ENCODE measurements at regions not wholly inside any gene's neighbourhood (a gene's known extent, or its start where the extent isn't known, plus 50 kb on each side); places are given as distances from the start of the nearest gene placed in this dataset.

DNA sequence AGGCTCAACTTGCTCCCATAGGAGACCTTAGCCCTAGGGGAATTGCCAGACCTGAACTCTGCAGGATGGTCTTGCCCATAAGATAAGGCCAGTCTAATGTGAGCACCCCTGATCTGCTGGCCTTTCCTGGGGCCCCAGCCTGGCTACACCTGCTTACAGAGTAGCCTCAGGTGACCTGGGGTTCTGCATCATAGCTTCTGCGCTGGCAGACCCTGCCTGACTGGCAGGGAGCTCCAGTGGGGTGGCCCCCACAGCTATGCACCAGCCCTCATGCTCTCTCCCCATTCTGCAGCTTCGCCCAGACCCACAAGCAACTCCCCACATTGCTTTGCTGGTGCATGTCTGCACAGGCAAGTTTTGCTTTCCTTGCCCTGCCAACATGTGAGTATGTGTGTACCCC lies 371.3 kb upstream of the CLEC14A start:
- Histone ChIP-seq H3K9me3 (ENCODE audit: control insufficient read depth, insufficient read depth, low read depth, low read length) (no peaks in the 10 kb centered on the region), H3K36me3 (ENCODE audit: control insufficient read depth, insufficient read depth, low read length) (no peaks in the 10 kb centered on the region), H3K4me1 (ENCODE audit: control insufficient read depth, insufficient read depth, low read length) (no peaks in the 10 kb centered on the region), H3K27me3 (ENCODE audit: control insufficient read depth, insufficient read depth, low read length) (no peaks in the 10 kb centered on the region), H3K27ac (ENCODE audit: low read length) (no peak overlapping the region), H3K4me3 (ENCODE audit: low read depth in 2 of 2, low read length in 2 of 2) (no peak overlapping the region)
- POLR2A ChIA-PET, result no interaction called here
- TF ChIP-seq SIN3A (IDR thresholded peaks at IDR 0.05; ENCODE audit: borderline replicate concordance, insufficient read depth, low read depth, low read length) (no peak), POLR2AphosphoS5 (IDR thresholded peaks at IDR 0.05; ENCODE audit: low read depth, low read length) (no peak), TCF7L2 (IDR thresholded peaks at IDR 0.05; ENCODE audit: low read depth, low read length) (no peak)
- TF ChIP-seq, protein P1, sequence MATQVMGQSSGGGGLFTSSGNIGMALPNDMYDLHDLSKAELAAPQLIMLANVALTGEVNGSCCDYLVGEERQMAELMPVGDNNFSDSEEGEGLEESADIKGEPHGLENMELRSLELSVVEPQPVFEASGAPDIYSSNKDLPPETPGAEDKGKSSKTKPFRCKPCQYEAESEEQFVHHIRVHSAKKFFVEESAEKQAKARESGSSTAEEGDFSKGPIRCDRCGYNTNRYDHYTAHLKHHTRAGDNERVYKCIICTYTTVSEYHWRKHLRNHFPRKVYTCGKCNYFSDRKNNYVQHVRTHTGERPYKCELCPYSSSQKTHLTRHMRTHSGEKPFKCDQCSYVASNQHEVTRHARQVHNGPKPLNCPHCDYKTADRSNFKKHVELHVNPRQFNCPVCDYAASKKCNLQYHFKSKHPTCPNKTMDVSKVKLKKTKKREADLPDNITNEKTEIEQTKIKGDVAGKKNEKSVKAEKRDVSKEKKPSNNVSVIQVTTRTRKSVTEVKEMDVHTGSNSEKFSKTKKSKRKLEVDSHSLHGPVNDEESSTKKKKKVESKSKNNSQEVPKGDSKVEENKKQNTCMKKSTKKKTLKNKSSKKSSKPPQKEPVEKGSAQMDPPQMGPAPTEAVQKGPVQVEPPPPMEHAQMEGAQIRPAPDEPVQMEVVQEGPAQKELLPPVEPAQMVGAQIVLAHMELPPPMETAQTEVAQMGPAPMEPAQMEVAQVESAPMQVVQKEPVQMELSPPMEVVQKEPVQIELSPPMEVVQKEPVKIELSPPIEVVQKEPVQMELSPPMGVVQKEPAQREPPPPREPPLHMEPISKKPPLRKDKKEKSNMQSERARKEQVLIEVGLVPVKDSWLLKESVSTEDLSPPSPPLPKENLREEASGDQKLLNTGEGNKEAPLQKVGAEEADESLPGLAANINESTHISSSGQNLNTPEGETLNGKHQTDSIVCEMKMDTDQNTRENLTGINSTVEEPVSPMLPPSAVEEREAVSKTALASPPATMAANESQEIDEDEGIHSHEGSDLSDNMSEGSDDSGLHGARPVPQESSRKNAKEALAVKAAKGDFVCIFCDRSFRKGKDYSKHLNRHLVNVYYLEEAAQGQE (IDR thresholded peaks at IDR 0.05; ENCODE audit: insufficient read depth in 1 of 2, low read depth in 2 of 2, low read length in 1 of 2), result no peak
- TF ChIP-seq, protein P2, sequence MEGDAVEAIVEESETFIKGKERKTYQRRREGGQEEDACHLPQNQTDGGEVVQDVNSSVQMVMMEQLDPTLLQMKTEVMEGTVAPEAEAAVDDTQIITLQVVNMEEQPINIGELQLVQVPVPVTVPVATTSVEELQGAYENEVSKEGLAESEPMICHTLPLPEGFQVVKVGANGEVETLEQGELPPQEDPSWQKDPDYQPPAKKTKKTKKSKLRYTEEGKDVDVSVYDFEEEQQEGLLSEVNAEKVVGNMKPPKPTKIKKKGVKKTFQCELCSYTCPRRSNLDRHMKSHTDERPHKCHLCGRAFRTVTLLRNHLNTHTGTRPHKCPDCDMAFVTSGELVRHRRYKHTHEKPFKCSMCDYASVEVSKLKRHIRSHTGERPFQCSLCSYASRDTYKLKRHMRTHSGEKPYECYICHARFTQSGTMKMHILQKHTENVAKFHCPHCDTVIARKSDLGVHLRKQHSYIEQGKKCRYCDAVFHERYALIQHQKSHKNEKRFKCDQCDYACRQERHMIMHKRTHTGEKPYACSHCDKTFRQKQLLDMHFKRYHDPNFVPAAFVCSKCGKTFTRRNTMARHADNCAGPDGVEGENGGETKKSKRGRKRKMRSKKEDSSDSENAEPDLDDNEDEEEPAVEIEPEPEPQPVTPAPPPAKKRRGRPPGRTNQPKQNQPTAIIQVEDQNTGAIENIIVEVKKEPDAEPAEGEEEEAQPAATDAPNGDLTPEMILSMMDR (IDR thresholded peaks at IDR 0.05), result no peak
- intact Hi-C loops (cut with micrococcal nuclease; ENCODE audit: unreplicated experiment), result no loop called here
- CTCF ChIA-PET, result no interaction called here
- DNase-seq (ENCODE audit: low read depth, low spot score), result no peak
- BruUV-seq (replicated peaks), result no TSS peak
- ATAC-seq, result no peak
- in situ Hi-C loops (cut with HindIII; ENCODE audit: low pct_unique_long_range_greater_than_20kb, low sequenced_read_pairs), result no loop called here

DNA sequence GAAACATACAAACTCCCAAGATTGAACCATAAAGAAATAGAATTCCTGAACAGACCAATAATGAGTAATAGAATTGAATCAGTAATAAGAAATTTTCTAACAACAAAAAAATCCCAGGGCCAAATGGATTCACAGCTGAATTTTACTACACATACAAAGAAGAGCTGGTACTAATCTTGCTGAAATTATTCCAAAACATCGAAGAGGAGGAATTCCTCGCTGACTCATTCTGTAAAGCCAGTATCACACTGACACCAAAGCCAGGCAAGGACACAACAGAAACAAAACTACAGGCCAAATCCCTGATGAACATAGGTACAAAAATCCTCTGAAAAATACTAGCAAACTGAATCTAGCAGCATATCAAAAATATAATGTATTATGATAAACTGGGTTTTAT lies 367.8 kb upstream of the CLEC14A start:
- Histone ChIP-seq H3K27me3 (ENCODE audit: control insufficient read depth, insufficient read depth, low read length) (no peaks in the 10 kb centered on the region), H3K27ac (ENCODE audit: low read length) (no peak overlapping the region), H3K4me3 (ENCODE audit: low read depth in 2 of 2, low read length in 2 of 2) (no peak overlapping the region), H3K9me3 (ENCODE audit: control insufficient read depth, insufficient read depth, low read depth, low read length) (no peaks in the 10 kb centered on the region), H3K36me3 (ENCODE audit: control insufficient read depth, insufficient read depth, low read length) (no peaks in the 10 kb centered on the region), H3K4me1 (ENCODE audit: control insufficient read depth, insufficient read depth, low read length) (no peaks in the 10 kb centered on the region)
- ChIA-PET CTCF (no interaction called here), POLR2A (no interaction called here)
- in situ Hi-C loops (cut with HindIII; ENCODE audit: low pct_unique_long_range_greater_than_20kb, low sequenced_read_pairs), result no loop called here
- intact Hi-C loops (cut with micrococcal nuclease; ENCODE audit: unreplicated experiment), result no loop called here
- no peak for ATAC-seq
- BruUV-seq (replicated peaks), result no TSS peak
- no peak for DNase-seq (ENCODE audit: low read depth, low spot score)
- TF ChIP-seq SIN3A (IDR thresholded peaks at IDR 0.05; ENCODE audit: borderline replicate concordance, insufficient read depth, low read depth, low read length) (no peak), TCF7L2 (IDR thresholded peaks at IDR 0.05; ENCODE audit: low read depth, low read length) (no peak), POLR2AphosphoS5 (IDR thresholded peaks at IDR 0.05; ENCODE audit: low read depth, low read length) (no peak)
- TF ChIP-seq, protein P1 (IDR thresholded peaks at IDR 0.05; ENCODE audit: insufficient read depth in 1 of 2, low read depth in 2 of 2, low read length in 1 of 2), result no peak
- TF ChIP-seq, protein P2 (IDR thresholded peaks at IDR 0.05), result no peak

Measured in Panc1 (cell line).